Psoas muscle (tissue), 7 donors: ENCODE measurements at regions not wholly inside any gene's neighbourhood (a gene's known extent, or its start where the extent isn't known, plus 50 kb on each side); places are given as distances from the start of the nearest gene placed in this dataset.

Experiments
- ATAC-seq, 4 donors: fragments of 200-7000 bp; cut with Tn5 transposase; one replicate each; pipeline ENCODE4 v1.9.1; 2020; ENCODE audit warnings: moderate library complexity in 3 of 4, mild to moderate bottlenecking in 2 of 4
- DNase-seq, 2 donors: peaks; one replicate each; pipeline ENCODE4 v3.0.0-alpha.2; 2020
- H3K27ac ChIP-seq: fragments of 200-600 bp; one replicate; pipeline ENCODE4 v1.8.0; 2022
- H3K27me3 ChIP-seq, 3 donors: fragments of 200-600 bp in 1 of 3; one replicate each; pipeline versions ENCODE4 v1.6.1 to v1.8.0; 2013 to 2022; ENCODE audit warnings: low read length in 2 of 3, mild to moderate bottlenecking in 2 of 3, moderate library complexity in 1 of 3; ENCODE audit not compliant: insufficient read depth in 3 of 3
- H3K36me3 ChIP-seq, 2 donors: fragments of 200-600 bp in 1 of 2; one replicate each; pipeline versions ENCODE4 v1.6.1 to v1.8.0; 2013 to 2022; ENCODE audit warnings: low read depth in 1 of 2, mild to moderate bottlenecking in 1 of 2, moderate library complexity in 1 of 2; ENCODE audit not compliant: insufficient read depth in 1 of 2
- H3K4me1 ChIP-seq: fragments of 200-600 bp; one replicate; pipeline ENCODE4 v1.8.0; 2022
- H3K4me3 ChIP-seq: fragments of 200-600 bp; one replicate; pipeline ENCODE4 v1.8.0; 2022; ENCODE audit warnings: mild to moderate bottlenecking
- H3K9me3 ChIP-seq: fragments of 200-600 bp; one replicate; pipeline ENCODE4 v1.8.0; 2022
- WGBS, 3 donors: extraction: QIAGEN DNeasy Blood & Tissue Kit; methylation state at CpG; one replicate each; pipeline versions ENCODE4 v1.1.6 to v1.1.7; 2013; 5-methylcytosine and 5-hydroxymethylcytosine counted together
- intact Hi-C, 2 donors: fragments of 100-400 bp; cut with DNase I; formaldehyde crosslinking; loops; one replicate each; pipeline versions ENCODE4 v1.11.0 to v1.14.2; 2022
- TF ChIP-seq, protein P1 (sequence below): fragments of 200-600 bp; IDR thresholded peaks from one replicate; pipeline ENCODE4 v1.8.0; 2022; ENCODE audit warnings: antibody characterized with exemption
- donor health status: healthy with polysubstance abuse.
- donor health status: DM: no; HTN: no; CAD: no; lungs with moderate emphysema.
- donor health status: Bipolar disorder and iron deficiency.
- donor health status: healthy.
- donor health status: DM: yes; HTN: yes; CAD: no.
- donor health status: DM: no; HTN: no; CAD: no.
- donor health status: DM: yes; HTN: yes; CAD: no.

DNA sequence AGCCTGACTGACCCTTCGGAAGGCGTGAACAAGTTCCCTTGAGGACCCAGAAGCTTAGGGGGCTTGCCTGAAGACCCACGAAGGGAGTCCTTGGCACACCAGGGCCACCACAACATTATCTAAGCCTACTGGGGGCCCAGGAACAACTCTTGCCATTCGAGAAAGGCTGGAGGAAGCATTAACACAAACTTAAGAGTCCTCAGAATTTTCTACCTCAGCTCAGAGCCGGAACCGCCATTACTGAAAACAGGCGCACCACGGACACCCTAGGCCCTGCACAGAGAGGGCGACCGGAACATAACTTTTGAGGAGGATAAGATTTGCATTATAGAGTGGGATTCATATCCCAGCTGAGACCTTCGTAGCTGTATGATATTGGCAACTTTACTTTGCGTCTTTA is 229.1 kb downstream of the ADAM29 start:
- H3K27me3 ChIP-seq: no peaks in the 10 kb centered on the region
- no peak overlapping the region for H3K27ac ChIP-seq
- no peak for ATAC-seq
- 88 to 90% (median 89%) methylated on average over 12 of the region's 12 CpGs for WGBS, 3 donors
- no peaks in the 10 kb centered on the region for H3K9me3 ChIP-seq
- H3K4me1 ChIP-seq: no peaks in the 10 kb centered on the region
- TF ChIP-seq, protein P1, sequence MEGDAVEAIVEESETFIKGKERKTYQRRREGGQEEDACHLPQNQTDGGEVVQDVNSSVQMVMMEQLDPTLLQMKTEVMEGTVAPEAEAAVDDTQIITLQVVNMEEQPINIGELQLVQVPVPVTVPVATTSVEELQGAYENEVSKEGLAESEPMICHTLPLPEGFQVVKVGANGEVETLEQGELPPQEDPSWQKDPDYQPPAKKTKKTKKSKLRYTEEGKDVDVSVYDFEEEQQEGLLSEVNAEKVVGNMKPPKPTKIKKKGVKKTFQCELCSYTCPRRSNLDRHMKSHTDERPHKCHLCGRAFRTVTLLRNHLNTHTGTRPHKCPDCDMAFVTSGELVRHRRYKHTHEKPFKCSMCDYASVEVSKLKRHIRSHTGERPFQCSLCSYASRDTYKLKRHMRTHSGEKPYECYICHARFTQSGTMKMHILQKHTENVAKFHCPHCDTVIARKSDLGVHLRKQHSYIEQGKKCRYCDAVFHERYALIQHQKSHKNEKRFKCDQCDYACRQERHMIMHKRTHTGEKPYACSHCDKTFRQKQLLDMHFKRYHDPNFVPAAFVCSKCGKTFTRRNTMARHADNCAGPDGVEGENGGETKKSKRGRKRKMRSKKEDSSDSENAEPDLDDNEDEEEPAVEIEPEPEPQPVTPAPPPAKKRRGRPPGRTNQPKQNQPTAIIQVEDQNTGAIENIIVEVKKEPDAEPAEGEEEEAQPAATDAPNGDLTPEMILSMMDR: no peak
- no peak for DNase-seq
- H3K4me3 ChIP-seq: no peak overlapping the region
- H3K36me3 ChIP-seq: no peaks in the 10 kb centered on the region
- intact Hi-C loops: no loop called here

DNA sequence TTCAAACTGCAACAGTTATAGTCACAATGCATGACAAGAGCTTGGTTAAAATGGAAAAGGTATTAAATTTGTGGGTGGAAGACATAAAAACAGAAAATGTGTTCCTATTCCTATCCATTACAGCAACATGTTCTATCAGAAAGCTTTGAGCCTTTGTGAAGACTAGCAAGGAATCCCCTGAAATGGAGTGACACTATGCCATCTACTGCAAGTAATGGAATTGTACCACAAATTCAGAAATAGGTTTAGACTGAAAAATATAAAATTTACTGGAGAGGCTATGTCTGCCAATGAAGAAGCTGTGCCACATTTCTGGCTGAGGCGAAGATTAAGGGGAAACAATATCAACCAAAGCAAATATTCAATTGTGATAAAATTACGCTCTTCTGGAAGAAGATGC is 247.9 kb downstream of the ADAM29 start:
- no peak overlapping the region for H3K27ac ChIP-seq
- no peak for ATAC-seq

DNA sequence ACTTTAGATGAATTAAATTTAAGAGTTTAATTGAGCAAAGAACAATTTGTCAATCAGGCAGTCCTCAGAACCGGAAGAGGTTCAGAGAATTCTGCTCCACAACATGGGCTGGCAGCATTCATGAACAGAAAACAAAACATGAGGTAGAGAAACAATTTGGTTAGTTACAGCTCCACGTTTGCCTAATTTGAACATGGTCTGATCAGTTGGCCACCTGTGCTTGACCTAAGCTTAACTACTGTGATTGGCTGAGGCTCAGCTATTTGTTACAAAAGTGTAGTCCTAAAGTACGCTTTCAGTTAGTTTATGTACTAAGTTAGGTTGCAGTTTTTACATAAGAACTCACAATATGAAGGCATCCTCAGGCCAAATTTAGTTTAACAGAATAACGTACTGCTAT is 258.6 kb downstream of the ADAM29 start:
- TF ChIP-seq, protein P1: no peak
- no peaks in the 10 kb centered on the region for H3K4me1 ChIP-seq
- 56 to 66% (median 62%) methylated on average over 4 of the region's 4 CpGs for WGBS, 3 donors
- no peaks in the 10 kb centered on the region for H3K9me3 ChIP-seq
- H3K36me3 ChIP-seq: no peaks in the 10 kb centered on the region
- intact Hi-C loops: no loop called here
- H3K4me3 ChIP-seq: no peak overlapping the region
- no peak overlapping the region for H3K27ac ChIP-seq
- H3K27me3 ChIP-seq: no peaks in the 10 kb centered on the region
- ATAC-seq: no peak
- no peak for DNase-seq

More for the DNA sequence above, 247.9 kb downstream of the ADAM29 start:
- WGBS, 3 donors: 82 to 84% (median 83%) methylated on average over 2 of the region's 2 CpGs
- Histone ChIP-seq H3K4me1 (no peaks in the 10 kb centered on the region), H3K4me3 (no peak overlapping the region), H3K9me3 (no peaks in the 10 kb centered on the region), H3K27me3 (no peaks in the 10 kb centered on the region), H3K36me3 (no peaks in the 10 kb centered on the region)
- TF ChIP-seq, protein P1: no peak
- intact Hi-C loops: no loop called here
- no peak for DNase-seq

DNA sequence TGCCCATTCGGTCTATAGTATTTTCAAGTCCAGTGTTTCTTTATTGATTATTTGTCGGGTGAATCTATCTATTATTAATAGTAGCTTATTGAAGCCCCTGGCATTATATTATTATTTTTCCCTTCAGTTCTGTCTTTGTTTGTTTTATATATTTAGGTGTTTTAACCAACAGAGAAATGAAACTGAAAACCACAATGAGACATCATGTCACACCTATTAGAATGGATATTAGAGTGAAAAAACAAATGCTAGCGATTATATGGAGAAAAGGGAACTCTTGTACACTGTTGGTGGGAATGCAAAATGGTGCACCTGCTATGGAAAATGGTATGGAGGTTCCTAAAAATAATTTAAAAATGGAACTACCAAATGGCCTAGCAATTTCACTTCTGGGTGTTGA is 272.5 kb downstream of the ADAM29 start:
- 54 to 75% (median 68%) methylated on average over 3 of the region's 3 CpGs for WGBS, 3 donors
- DNase-seq (no peak), ATAC-seq (no peak)
- intact Hi-C loops: no loop called here
- H3K4me1 ChIP-seq: no peaks in the 10 kb centered on the region
- no peak overlapping the region for H3K27ac ChIP-seq
- TF ChIP-seq, protein P1: no peak
- peaks cover 3% of the 10 kb centered on the region for H3K9me3 ChIP-seq
- no peaks in the 10 kb centered on the region for H3K36me3 ChIP-seq
- H3K27me3 ChIP-seq: no peaks in the 10 kb centered on the region
- H3K4me3 ChIP-seq: no peak overlapping the region

DNA sequence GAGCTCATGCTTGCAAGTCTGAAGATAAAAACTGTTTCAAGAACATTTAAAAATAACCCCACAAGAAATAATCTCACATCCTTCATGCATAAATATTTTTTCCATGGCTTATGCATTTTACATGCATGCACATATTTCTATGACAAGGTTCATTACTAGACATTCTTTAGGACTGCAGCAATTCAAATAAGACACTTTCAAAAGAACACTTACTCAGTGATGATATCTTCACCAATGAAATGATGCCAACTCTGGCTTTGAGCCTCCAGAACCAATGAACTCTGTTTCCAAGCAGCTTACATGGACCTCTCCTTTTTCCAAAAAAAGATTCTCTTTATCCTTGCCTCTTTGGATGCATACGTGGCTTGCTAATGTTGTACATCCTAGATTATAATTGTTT is 279.9 kb downstream of the ADAM29 start:
- 48 to 71% (median 54%) methylated on average over 1 of the region's 1 CpG for WGBS, 3 donors
- no peaks in the 10 kb centered on the region for H3K27me3 ChIP-seq

More for the DNA sequence above, 279.9 kb downstream of the ADAM29 start:
- H3K27ac ChIP-seq: no peak overlapping the region
- no peak overlapping the region for H3K4me3 ChIP-seq
- DNase-seq (no peak), ATAC-seq (no peak)
- TF ChIP-seq, protein P1: no peak
- intact Hi-C loops: no loop called here
- H3K9me3 ChIP-seq: peaks cover 3% of the 10 kb centered on the region
- no peaks in the 10 kb centered on the region for H3K36me3 ChIP-seq
- H3K4me1 ChIP-seq: no peaks in the 10 kb centered on the region
